CD4-positive, alpha-beta T cell treated with Interleukin-4 for 1 hour (primary cell): ENCODE measurements at regions not wholly inside any gene's neighbourhood (a gene's known extent, or its start where the extent isn't known, plus 50 kb on each side); places are given as distances from the start of the nearest gene placed in this dataset.
"Not testable (repeated sequence)": the region's sequence is repeated elsewhere in the genome, so short reads cannot be mapped to it uniquely, and the experiment has no call there.

Source experiments
- DNase-seq, 2 donors: peaks; one replicate each; pipeline ENCODE4 v3.0.0-alpha.2; 2020 to 2022

DNA sequence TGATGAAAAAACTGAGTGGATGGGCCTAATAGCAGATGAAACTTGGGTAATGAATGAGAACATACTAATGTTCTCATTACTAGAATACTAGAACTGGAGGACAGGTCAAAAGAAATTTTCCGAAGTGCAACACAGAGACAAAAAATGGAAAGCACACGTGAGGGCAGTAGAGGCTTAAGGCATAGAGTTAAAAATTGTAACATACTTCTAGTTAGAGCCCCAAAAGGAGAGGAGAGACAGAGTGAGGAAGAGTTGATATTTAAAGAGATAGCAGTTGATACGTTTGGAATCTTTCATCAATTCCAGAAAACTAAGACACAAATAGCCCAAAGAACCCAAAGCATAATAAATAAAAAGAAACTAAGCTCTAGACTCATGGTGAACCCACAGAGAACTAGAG lies 327.9 kb downstream of the SQOR start:
- no peak for DNase-seq

DNA sequence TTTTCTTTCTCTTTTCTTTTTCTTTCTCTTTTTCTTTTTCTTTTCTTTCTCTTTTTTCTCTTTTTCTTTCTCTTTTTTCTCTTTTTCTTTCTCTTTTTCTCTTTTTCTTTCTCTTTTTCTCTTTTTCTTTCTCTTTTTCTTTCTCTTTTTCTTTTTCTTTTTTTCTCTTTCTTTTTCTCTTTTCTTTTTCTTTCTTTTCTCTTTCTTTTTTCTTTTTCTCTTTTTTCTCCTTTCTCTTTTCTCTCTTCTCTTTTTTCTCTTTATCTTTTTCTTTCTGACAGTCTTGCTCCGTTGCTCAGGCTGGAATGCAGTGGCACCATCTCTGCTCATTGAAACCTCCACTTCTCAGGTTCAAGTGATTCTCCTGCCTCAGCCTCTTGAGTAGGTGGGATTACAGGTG lies 335.7 kb downstream of the SQOR start:
- no peak for DNase-seq

DNA sequence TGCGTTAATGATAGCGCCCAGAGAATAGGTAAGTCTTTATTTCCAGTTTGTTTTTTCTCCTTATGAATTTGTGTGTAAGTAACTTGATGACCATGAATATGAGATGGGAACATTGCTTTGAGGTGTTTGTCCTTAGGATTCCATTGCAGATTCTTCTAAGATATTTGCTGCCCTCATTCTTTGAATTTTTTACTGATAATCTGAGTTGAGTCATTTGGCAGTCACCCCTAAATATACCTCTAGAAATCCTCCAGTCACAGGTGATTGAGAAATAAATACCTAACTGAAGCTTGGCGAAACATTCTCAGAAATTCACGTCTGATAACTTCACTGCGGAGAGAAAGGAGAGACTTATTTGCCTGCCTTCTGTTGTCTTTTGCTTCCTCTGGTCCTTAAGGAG lies 345.5 kb downstream of the SQOR start:
- DNase-seq: no peak

DNA sequence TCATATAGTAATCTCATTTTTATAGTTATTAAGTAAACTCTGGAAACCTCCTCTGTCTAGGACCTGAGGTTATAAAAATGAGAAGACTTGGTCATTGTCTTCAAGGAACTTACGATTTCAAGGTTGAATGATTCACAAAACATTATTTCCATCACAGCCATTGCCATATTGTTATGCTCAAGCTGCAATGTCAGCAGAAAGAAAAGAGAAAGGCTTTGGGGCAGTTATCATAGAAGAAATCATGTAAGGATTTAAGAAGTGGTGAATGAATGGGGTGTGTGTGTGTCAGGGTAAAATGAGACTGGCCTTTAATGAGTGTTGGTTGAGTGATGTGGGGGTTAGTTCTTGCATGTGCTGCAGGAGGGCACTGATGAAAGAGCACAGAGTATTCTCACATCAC lies 346.8 kb downstream of the SQOR start:
- DNase-seq: no peak

DNA sequence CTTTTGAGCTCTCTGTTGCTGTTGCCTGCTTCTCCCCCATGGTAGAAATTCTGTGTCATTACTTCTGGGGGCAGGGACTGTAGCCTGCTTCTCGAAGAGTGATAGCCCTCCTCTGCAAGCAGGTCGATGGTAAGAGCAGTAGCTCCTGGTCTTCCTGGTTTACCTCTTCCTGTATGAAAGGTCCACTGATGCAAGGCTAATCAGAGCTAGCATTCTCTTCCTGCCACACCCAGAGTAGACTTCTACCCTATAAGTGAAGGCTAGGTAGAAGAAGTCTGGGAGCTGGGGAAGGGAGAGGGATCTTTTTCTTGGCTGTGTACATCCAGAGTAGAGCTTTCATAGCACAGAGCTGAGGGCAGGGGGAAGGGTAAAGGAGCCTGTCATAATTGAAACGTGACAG lies 357.0 kb downstream of the SQOR start:
- no peak for DNase-seq

DNA sequence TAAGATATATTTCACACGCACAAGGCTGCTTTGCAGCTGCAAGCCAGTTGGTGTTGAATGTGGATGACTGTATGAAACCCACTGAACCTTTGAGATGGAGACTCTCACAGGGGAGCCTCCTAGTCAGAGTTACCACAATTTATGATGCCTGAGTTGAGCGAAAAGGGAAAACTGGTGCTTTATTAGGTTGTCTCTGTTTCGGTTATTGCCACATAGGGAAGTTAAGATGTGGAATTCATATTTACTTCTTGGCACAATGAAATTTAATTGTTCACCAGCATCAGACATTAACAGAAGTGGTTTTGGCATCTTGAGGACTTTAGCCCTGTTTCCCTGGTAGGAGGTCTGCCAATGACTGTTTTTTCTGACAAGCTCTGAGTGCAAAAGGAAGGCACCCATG lies 358.2 kb downstream of the SQOR start:
- no peak for DNase-seq

DNA sequence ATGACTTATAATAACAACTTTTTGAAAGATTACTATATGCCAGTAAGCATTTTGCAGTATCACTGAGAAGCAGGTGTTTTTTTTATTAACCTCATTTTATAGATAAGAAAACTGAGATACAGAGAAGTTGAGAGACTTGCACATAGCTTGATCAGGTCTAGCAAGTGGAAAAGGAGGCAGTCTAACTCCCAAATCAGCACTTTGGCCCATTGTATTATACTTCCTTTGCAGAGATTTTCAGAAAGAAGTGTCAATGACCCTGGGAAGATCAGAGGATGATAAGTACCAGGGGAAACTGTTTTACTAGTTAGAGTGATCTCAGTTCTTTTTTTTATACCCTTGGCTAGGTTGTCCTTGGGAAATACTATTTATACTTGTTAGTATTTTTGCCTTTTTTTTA lies 358.7 kb downstream of the SQOR start:
- no peak for DNase-seq

DNA sequence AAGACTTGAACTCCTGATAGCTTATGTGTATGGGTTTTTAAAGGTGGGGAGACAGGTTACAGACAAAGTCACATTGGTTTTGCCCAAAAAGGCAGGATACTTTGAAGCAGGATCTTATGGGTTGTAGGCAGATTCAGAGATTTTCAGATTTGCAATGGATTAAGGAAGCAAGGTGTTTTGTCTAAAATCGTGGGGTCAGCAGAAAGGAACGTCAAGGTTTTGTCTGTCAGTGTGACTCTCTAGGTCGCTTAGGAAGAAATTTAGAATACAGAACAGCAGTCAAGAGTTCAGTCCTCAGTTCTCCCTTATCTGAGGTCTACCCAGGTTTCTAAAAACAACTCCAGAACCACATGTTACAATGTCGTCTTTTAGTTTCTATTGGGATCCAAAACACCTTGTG lies 361.0 kb downstream of the SQOR start:
- no peak for DNase-seq

DNA sequence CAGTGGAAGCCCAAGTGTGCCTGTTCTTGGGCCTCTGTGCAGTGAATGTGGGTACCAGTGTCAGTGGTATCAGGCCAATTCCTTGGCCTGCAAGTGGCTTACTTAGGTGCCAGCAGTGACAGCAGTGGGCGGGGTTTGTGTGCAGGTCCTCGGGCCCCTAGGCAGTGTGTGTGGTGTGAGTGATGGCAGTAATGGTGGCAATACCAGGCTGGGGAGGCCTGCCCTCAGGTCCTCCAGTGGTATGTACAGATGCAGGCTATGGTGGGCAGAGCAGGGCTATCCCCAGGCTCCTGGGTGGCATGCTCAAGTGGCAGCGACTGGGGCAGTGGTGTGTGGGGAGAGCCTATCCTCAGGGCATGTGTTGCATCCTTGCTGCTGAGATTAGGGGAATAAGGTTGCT lies 379.7 kb downstream of the SQOR start:
- no peak for DNase-seq

DNA sequence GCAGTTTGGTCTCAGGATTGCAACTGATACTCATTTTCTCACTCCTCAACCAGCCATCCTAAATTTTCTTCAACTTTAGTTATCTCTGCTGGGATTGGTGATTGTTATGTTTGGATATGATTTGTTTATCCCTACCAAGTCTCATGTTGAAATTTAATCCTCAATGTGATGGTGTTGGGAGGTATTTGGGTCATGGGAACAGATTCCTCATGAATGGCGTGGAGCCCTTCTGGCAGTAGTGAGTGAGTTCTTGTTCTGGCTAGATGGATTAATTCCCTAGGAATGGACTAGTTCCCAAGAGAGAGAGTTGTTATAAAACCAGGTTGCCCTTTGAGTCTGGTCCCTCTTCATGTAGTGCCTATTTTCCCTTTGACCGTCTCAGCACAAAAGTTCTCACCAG lies 399.9 kb downstream of the SQOR start:
- DNase-seq: no peak

DNA sequence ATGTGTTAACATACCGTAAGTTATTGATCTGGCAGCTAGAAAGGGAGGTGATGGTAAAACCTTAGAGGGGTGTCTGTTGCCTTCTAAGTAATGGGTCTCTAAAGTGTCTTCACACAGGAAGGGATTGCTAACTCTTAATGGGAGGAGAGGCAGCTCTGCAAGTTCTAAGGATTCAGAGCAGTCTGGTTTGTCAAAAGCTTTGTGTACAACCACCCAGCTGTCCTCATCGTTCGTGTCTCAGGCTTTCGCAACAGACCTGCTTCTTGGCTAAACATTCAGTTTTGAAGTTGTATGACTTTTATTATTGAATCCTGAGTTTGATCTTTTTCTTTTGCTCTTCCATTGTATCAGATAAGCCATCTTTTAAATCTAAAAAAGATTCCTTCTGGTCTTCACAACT lies 404.9 kb downstream of the SQOR start:
- DNase-seq: no peak

DNA sequence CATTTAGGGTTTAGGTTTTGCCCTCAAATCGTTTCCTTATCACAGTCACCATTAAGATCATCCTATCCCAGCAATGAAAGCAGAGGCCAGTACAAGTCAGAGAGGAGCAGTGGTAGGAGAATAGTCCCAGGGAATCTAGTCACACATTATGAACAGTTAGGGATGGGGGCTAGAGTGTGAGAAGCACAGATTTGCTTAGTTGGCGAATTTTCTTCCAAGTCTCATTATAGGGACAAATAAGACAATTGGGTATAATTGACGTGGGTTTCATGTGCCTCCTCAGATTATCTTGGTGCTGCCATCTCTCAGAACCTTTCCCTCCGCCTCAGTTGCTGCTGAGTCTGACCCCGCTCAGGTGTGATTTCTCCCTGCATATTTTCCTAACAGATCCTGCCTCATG lies 407.1 kb downstream of the SQOR start:
- no peak for DNase-seq

DNA sequence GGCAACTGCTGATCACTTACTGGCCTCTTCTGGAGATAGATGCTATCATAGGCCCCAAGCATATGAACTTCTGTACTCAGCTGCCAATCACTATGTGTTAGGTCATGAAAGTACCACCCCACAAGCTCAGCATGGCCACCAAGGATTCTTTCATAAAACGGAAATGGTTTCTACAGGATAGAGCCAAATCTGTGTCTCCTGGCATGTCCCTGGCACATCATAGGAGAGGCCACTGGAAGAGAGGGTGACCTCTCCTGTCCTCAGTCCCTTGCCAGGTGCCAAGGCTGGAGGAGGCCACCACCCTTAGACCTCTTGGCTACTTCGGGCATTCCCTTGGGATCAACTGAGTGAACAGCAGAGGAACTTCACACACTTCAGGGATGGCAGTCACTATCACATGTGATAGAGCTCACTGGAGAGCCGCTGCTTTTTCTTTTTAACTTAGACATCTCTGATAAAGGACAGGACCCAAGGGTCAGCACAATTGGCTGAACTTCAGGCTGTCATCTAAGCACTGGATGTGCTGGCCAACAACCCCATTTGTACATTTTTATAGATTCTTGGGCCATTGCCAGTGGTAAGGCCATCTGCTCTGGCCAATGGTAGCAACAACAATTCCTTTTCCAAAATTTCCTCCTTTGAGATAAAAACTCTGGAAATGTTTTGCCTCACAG lies 425.2 kb downstream of the SQOR start:
- no peak for DNase-seq

DNA sequence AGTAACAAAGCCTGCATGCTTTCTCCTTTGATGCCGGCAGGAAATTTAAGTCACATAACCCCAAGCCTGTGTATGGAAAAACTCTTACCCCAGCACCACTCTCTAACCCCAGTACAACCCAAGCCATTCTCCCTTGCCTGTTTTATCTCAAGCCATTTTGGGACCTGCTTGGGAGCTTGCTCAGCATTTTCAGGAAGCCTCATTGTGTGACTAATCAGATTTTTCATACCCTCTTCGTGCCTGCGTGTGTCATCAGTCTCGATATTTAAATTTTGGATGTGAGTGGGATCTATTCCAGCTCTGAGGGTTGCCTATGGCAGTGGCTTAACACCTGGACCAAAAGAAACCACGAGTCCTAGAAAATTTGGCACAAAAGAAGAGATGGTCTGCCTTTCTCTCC lies 426.2 kb downstream of the SQOR start:
- no peak for DNase-seq

DNA sequence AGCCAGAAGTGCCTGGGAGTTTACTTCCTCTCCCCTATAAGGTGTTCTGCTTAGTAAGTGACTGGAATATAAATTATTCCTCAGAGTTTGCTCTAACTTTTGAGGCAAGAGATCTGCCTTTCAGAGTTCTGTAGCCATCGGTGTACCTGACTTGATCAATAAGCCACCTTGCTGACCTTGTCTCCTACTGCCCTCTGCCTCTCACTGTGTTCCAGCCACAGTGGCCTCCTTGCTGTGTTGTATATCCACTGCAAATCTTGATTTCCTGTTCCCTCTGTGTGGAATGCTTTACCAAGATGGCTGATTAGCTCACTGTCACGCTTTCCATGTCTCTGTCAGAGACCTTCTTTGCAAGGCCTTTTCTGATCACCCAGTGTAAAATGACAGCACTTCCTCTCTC lies 442.4 kb downstream of the SQOR start:
- no peak for DNase-seq

DNA sequence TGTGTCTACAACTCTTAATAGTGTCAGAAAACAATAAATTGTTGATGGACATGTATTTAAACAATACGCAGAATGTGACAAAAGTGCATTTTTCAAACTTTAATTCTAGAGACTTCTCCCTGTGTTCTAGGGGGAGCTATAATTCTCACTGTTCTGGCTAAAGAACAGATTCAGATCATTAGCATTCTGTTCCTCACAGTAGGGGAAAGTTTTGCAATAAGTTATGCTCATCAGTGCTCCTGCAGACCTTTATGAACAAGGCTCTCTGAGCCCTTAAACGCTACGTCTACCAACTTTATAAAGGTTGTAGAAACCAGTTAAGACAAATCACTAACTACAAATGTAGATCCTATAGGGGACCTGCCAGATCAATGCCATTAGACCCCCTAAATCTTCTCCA lies 444.2 kb downstream of the SQOR start:
- DNase-seq: no peak

DNA sequence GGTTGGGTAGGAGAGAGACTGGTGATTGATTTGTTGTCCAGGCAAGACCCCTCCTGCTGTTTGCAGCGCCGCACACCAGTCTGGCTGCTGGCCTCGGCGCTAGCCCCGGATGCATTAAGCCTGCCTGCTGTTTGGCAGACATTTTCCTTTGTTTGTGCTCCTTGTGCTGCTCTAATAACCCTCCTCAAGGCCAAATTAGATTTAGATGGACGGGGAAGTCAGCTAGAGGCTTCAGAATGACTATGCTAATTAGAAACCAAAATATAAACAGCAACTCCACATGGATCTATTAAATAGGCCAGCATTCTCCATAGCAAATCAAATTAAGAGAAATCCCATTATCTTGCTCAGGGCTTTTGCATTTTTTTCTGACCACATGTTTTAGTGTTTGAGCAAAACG lies 445.2 kb downstream of the SQOR start:
- DNase-seq: no peak

DNA sequence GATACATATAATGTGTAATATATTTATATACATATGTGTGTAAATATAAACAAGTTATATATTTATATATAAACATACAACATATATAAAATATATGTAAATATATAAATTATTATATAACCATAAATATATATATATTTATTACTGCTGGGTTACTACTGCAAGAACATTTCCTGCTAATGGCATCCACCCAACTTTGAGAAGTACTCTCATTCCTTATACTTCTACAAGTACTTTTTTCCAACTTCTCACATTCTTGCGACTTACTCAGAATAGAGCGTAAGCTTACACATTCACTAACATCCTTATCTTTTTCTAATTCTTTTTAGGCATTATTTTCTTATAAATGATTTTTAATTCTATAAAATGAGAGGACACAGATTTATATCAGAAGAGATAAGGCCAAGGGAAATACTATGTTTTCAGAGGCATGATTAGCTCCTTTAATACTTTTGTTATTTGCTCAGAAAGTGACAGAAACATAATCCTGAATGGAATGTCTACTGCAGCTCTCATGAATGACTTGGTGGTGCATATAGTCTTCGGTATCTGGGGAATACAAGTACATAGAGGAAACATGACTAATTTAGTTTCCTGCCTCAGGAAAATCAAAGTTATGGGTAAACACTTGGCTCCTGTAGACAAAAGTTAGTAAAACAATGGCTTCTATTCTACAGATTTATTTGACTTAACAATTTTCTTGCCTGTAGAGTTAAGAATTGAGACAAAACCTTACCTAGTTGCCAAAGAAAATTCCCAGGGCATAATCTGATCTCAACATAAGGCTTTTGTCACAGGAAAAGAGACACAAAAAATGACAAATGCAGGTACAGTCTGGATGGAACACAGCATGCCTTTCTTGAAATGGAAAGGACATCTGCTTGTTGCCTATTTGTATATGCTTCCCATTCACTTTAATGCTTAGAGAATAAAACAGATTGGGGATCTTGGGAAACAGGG lies 453.9 kb downstream of the SQOR start:
- no peak for DNase-seq

DNA sequence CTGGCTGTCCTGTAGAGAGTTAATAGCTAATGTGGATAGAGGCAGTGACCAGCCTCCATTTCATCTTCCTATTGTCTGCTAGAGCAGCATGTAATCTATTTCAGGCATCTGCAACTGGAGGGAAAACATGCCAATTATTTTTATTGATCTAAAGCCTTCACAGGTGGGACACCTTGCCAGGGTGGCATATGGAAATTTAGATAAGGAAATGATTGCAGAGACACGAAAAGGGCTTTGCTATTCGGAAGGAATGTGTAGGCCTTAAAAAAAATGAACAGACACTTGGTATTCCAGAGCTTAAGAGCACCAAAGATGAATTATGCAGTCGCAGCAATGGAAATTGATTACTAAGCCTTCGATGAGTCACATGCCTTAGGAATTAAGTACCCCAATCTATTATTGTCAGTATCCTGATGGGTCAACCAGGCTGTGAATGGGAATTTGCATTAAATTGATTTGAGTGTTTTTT lies 454.7 kb downstream of the SQOR start:
- DNase-seq: no peak

DNA sequence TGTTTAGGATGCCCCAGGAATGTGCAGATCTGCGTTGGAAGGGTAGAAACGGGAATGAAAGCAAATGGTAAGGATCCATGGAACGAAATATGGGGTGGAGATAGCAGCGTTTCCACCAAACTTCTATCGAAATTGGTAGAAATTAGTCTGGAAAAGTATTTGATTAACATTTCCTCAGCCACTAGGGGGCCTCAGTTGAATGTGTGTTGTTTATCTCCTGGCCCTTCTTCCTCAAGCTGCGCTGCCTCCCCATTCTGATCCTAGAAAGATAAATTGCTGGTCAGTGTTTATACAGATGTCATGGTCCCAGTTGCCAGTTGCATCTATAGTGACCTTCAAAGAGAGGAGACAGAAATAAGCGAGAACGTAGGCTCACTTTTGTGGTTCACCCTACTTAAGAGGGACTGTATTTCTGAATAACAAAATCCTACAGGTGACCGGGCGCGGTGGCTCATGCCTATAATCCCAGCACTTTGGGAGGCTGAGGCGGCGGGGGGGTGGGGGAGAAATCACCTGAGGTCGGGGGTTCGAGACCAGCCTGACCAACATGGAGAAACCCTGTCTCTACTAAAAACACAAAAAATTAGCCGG lies 457.1 kb downstream of the SQOR start:
- DNase-seq: no peak

DNA sequence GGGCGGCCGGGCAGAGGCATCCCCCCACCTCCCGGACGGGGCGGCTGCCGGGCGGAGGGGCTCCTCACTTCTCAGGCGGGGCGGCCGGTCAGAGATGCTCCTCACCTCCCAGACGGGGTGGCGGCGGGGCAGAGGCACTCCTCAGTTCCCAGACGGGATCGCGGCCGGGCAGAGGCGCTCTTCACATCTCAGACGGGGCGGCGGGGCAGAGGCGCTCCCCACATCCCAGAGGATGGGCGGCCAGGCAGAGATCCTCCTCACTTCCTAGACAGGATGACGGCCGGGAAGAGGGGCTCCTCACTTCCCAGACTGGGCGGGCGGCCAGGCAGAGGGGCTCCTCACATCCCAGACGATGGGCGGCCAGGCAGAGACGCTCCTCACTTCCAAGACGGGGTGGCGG lies 463.2 kb downstream of the SQOR start:
- DNase-seq: not testable (repeated sequence)

DNA sequence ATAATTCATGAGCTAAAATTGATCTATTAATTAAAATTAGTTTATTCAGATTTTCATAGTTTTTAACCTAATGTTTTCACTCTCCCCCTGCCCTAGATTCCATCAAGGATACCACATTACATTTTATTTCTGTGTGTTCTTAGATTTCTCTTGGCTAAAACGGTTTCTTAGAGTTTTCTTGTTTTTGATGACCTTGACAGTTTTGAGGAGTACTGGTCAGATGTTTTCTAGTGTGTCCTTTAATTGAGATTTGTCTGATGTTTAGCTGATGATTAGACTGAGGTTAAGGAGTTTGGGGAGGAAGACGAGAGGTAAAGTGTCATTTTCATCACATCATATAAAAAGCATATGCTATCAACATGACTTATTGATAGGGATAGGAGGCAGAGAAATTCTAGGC lies 475.9 kb downstream of the SQOR start:
- no peak for DNase-seq

DNA sequence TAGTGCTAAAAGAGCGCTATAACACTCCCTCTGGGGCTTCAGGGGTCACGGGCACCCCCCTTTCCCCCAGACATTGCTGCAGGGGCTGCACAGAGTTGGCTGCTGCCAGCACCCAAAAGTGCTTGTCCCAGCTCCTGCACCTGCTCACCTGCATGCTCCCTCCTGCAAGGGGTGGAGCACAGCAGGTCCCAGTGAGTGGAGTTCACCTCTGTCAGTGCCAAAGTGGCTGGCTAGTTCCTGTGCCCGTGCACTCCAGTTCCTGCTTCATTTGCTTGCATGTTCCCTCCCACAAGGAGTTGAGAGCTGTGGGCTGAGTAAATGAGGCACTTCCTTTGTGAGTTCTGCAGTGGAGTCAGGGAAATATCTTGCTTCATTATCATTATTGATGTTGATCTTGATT lies 476.9 kb downstream of the SQOR start:
- DNase-seq: no peak

DNA sequence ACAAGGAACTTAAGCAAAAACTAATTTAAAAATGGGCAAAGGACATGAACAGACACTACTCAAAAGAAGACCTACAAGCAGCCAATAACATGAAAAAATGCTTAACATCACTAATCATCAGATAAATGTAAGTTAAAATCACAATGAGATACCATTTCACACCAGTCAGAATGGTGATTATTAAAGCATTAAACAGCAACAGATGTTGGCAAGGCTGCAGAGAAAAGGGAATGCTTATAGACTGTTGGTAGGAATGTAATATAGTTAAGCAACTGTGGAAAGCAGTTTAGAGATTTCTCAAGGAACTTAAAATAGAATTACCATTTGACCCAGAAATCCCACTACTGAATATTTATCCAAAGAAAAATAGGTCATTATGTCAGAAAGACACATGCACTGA lies 482.2 kb downstream of the SQOR start:
- no peak for DNase-seq
